ENCODE measurements at regions not wholly inside any gene's neighbourhood (a gene's known extent, or its start where the extent isn't known, plus 50 kb on each side); places are given as distances from the start of the nearest gene placed in this dataset.

DNA sequence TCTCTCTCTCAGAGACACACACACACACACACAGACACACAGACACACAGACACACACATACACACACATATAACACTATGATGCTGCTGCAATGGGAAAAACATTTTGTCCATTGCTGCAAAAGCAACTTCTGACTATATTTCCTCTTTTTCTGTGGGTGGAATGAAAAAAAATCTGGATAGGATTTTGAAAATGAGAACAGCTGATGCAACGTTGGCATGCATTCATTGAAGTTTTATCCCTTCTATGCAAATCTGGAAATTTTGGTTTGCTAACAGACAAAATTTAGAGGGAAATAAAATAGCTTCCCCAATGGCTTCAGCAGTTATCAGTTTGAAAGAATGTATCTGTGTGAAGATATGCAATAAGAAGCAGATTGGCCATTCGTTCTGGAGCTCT lies 763.4 kb upstream of the GRM7 start:
- no peak for DNase-seq (ENCODE audit: low read depth in 3 of 3)

DNA sequence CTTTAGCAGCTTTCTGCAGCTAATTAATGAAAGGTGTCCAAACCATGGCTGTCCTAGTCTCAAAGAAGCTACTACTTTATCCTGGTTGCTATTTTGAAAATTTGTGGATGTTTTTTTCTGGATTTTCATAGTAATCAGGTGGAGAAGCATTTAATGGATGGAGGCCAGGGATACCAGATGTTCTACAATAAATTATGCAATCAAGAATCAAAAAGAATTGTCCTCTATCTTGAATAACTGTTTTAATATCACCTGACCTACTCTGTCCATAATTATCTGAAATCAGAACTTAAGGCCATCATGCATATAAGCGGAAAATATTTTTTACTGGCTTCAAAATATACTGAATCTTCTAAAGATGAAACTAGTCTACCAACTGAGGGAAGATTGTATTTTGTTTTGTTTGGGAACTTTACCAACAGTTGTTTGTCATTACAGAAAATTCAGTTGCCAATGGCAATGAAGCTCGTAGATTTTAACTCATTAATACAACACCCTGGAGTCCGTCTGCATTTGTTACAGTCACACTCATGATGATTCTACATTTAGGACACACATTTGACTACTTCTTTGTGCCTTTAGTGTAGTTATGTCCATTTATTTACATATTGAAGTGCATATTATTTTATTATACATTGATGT lies 762.3 kb upstream of the GRM7 start:
- DNase-seq (ENCODE audit: low read depth in 3 of 3), result no peak

DNA sequence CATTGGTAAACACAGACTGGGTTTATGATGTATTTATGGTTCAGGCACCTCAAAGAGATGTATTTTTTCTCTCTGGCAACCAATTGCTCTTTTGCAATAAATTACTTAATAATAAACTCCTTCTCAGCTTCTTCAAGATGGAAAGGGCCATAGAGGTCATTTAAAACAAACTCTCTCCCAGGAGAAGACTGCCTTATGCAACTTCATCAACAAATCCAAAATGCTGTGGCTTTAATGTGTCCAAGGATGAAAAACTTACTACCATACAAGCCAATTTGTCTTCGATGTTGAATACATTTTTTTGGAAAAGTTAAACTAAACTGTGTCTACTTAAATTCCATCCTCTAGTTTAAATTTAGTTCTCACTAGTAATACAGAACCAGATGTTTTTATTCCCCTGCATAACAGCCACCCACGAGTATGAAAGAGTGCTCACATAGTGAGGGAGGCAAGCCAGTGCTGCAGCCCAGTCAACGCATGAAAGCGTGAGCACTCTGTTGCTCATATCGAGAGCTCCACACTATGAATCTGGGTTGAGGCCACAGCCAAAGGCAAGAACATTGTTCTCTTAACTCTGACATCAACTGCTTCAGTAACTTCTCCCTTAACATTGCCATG lies 761.3 kb upstream of the GRM7 start:
- no peak for DNase-seq (ENCODE audit: low read depth in 3 of 3)

DNA sequence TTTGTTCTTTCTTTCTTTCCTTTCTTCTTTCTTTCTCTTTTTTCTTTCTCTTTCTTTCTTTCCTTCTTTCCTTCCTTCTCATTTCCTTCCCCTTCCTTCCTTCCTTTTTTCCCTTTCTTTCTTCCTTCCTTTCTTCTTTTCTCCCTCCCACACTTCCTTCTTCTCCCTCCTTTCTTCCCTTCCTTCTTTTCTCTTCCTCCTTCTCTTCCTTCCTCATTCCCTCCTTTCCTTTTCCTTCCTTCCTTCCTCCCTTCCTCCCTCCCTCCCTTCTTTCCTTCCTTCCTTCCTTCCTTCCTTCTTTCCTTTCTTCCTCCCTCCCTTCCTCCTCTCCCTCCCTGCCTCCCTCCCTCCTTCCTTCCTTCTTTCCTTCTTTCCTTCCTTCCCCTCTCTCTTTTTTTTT lies 755.7 kb upstream of the GRM7 start:
- DNase-seq (ENCODE audit: low read depth in 3 of 3), result no peak

DNA sequence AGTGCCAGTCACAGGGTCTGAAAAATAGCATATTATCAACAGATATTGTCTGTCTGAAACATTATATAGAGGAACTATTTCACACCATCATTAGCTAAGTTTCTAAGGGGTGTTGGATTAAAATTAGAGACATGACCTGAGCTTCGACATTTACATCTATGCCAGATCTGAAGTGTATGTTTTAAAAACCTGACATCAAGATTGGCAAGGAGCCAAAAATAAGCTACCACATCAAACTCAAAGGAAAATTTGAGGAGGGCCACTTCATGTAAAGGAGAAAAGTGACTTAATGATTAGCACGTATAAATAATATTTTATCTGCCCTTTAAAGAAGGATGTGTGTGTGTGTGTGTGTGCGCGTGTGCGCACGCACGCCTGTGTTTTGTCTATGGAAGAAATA lies 752.0 kb upstream of the GRM7 start:
- DNase-seq (ENCODE audit: low read depth in 3 of 3), result no peak

DNA sequence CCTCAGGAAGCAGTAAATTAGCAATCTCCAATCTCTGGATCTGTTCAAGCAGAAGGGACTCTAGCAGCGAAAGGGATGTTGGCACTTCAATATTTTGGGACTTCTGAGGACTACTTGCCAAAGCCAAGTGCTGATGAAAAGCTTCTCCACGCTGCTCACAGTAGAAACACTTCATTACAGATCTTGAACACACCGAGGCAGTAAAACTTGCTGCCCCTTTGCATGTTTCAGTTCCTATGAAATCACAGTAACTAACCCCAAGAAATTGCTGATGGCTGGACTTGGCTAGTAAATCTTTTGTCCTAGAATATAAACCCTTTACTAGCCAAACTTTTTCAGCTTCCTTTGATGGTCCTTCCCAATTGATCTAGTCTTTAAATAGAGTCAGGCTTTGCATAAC lies 750.5 kb upstream of the GRM7 start:
- DNase-seq (ENCODE audit: low read depth in 3 of 3), result no peak

DNA sequence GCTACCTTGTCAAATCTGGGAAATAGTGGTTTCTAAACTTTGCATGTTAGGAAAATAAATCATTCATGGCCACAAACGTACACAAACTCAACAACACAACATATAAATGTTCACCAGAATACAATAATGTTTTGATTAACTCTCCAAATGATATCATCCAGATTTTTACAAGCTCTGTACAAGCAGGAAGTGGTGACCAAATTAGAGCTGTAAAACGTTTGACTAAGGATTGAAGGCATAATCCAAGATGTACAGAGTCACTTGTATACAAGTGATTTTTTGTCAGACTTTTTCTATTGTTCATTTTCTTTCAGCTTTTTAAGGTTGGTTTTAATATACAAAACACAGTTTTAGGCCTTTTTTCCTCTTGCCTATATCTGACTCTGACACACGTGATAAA lies 748.4 kb upstream of the GRM7 start:
- no peak for DNase-seq (ENCODE audit: low read depth in 3 of 3)

DNA sequence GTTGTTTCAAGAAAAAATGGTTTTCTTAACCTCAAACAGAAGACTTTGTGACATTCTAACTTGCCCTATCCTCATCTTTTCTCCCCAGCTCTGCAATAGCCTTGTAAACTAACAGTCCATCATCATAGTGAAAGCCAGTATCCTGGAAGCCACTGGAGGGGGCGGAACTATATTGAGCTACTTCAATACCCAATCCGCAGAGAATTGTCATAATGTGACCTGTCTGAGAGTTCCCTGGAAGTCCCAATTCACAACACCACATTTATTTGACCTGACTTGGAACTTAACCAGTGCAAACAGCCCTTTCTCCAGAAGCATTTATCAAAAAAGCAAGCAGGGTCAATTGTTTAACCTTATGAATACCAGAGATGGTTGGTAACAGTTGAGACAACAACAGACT lies 747.6 kb upstream of the GRM7 start:
- DNase-seq (ENCODE audit: low read depth in 3 of 3), result no peak

DNA sequence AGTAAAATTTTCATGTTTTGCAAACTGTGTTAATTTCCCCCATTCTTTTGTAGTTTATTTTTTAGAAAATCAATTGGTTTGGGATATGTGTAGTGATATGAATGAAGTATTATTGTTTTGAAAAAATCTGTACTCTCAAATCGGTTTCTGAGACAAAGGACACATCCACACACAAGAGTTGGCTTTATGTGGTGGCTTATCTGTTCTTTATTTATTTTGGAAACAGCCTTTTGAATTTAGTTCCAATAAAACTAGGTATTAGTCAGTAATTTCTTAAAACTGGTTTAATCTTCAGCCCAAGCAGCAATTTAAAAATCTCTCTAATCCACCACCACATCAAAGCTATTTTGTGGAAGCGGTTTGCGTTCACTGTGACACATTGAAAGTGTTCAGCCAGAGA lies 741.5 kb upstream of the GRM7 start:
- DNase-seq (ENCODE audit: low read depth in 3 of 3), result no peak

DNA sequence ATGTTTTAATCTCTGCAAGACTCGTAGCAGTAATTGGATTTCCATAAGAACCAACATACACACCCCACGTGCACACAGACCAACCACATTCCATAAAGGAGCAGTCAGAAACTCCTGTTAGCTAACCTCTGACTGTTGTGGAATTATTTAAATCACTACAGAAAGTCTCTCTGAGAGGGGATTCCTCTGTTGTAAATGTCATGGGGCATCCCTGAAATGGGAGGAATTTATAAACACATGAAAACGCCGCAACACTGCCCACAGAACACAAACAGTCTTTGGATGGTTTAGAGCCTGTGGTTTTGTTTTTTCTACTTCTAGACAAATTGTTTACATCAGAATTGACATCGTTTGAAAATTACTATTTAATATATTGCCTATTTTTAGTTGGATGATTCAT lies 740.1 kb upstream of the GRM7 start:
- DNase-seq (ENCODE audit: low read depth in 3 of 3), result no peak

DNA sequence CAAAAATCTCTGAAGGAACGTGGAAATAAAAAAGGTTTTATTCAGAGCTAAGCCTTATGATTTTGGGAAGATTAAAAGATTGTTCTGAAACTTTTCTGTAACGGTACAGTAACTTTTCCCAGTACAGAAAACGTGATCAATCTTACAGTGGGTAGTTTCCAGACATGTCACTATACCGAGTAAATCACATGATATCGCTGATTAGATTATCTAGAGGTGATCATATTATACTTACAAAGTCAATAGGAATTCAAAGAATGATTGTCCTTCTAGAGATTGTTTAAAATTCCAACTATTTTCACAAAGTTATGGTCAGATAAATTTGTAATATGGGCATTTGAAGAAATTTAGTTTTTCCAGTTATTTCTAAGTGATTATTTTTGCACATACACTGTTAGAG lies 736.0 kb upstream of the GRM7 start:
- DNase-seq (ENCODE audit: low read depth in 3 of 3), result no peak

DNA sequence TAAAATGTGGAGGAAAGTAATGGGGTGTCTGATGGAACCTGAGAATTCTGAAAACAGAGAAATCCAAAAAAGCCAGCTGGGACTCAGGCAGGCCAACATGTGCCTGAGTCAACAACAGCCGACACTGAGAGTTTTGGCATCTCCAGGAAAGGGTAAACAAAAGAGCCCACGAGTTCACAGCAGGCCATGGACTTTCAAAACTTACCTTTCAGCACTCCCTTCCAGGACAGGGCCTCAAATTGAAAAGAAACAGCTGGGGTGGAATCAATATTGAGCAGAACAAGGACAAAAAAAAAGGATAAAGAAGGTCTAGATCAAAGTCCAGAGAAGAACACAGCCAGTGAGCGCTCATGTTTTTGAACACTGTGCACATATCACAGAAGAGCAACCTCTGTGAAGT lies 735.4 kb upstream of the GRM7 start:
- no peak for DNase-seq (ENCODE audit: low read depth in 3 of 3)

DNA sequence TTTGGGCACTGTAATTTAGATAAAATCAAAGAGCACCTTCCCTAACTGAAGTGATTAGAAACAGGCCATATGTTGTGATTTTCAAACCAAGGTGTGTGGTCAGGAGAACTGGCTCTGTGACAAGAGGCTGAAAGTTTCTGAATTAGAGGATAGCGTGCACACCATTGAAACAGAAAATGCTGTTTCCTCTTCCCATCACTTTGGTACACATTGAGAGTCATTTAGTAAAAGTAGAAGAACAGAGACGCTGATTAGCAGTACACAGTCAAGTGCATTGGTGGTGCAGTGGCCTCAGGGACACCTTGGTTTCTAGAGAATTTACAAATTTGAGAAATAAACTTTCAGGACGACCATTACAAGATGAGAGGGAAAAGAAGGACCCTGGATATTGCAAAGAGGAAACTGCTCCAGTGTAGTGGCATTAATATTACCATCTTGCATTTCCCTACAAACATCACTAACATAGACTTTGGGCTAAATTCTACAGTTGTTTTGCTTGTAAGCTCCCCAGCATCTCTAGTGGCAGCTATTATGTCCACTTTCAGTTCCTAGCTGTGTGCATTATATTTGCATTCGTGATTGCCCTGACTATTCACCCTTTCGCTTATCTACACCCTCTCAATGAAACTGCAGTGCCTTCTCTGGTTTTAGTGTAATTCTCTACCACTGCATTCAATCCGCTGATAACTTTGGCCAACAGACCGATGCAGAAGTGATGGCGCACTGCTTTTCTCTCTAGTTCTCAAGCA lies 728.1 kb upstream of the GRM7 start:
- DNase-seq (ENCODE audit: low read depth in 3 of 3), result no peak

DNA sequence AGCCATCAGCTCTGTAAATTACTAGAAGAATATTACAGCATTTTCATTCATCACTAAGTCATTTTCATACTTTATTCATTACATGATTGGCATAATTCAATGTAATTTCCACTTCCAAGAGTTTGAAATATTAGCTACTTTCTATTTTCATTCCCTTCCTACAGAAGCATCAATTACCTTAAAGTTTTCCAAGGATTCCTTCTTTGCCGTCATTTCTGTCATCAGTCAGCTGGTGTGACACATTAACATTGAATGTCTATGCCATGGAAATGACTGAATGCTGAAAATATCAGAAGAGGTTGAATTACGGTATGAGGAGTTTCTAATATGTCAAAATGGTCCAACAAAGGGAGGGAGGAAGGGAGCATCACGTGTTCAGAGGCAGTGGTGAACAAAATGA lies 718.2 kb upstream of the GRM7 start:
- no peak for DNase-seq (ENCODE audit: low read depth in 3 of 3)

DNA sequence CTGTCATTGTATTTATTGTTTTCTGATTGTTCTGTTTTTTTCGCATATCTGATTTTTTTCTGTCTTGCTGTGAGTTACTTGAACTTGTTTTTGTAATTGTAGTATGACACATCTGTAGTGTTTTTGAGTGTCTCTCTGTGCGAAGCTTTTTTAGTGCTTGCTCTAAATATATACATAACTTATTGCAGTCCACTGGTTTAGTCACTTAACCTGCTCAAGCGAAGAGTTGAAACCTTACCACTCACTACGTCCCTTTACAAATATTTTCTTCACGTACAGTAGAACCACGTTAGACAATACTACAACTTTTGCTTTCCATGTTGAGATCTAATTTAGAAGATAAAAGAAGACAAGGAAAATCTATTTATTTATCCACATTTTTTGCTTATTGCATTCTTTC lies 713.0 kb upstream of the GRM7 start:
- no peak for DNase-seq (ENCODE audit: low read depth in 3 of 3)

DNA sequence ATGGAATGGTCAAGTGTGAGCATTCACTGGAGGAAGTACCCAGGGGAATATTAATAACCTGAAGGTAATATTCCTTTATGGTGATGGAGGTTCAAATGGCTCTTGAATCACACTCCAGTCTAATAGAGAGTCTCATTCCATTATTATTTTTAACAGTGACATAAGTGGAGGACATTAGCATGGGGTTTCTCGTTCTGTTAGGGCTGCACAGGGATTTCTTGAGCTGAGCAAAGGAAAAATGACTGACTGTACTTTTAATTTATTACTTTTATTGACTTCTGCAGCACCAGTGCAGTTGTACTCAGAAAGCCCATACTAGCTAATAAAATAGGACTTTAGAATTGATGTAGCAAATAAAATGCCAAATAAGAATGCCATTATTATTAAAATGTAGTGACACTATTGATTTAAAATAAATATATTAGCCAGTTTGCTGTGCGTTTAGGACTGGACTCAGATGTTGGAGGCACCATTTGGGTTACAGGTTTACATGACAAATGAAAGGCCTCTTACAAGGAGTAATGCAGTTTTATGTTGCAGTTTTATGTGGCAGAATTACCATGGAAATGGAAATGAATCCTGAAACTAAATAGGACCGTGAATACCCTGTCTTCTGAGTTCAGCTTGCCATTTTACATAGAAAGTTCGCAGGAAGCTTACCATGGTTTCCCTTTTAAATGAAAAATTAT lies 705.1 kb upstream of the GRM7 start:
- no peak for DNase-seq (ENCODE audit: low read depth in 3 of 3)

DNA sequence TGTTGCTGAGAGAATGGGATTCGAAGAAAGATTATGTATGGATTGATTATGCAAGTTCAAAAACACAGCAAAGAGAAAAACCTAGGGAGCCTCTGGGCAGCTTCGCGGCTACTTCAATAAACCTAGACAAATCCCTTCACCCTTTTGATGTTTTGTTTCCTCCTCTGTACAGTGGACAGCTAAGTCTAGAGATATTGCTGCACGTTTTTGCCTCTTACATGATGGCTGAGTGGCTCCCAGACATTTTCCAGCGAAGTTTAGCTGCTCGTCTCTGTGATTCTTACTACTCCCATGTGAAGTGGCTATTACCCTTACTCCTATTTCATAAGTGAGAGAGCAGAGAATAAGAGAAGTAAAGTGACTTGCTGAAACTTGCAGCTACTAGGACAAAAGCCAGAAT lies 695.0 kb upstream of the GRM7 start:
- DNase-seq (ENCODE audit: low read depth in 3 of 3), result no peak

DNA sequence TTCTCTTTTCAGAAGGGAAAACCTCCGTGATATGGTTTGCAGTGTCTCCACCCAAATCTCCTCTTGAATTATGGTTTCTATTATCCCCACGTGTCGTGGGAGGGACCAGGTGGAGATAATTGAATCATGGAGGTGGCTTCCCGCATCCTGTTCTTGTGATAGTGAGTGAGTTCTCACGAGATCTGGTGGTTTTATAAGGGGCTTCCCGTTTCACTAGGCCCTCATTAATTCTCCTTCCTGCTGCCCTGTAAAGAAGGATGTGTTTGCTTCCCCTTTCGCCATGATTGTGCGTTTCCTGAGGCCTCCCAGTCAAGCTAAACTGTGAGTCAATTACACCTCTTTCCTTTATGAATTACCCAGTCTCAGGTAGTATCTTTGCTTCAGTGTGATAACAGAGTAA lies 692.7 kb upstream of the GRM7 start:
- DNase-seq (ENCODE audit: low read depth in 3 of 3), result no peak

DNA sequence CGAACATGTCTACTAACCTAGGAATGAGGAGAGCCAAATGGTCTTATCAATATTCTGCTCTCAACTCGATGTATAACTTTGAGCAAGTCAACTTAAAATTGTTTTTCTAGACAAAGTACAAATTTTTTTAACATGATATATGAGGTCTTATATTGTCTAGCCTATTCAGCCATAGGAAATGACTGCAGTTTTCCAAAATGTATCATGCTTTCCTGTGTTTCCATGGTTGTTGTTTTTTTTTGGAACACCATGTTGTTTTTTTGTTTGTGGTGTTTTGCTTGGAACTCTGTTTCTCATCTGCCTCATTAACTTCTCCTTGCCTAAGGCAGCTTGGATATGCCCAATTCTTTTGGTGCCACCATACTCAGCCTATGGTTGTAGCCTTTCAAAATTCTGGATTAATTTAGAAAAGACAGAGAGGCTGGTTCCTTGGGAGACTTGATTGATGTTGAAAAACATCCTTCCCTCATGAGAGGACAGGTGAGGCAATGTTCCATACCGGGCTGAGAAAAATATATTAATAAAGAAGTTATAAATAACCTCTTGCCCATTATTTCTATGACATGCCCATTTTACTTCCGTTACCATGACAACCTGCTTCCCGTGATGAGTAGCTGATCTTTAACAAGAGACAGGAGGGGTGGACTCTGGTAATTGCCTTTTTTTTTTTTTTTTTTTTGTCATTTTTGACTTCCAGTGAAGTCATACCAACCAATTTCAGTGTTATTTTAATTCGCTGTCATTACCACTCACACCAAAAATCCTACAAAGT lies 687.9 kb upstream of the GRM7 start:
- DNase-seq (ENCODE audit: low read depth in 3 of 3), result no peak

DNA sequence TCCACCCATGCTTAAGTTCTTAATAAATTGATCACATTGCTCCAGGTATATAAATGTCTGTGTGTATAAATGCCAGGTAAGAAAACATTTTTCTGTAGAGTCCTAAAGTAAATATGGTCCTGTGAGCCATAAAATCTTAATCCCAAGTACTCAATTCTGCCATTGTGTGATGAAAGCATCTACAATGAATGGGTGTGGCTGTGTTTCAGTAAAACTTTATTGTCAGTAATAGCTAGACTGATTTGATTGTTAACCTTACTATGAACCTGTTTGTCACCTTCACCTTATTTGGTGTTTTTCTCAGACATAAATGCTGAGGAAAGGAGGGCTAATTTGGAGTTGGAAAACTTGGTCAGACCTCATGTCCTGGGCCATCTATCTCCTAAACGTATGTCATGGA lies 683.5 kb upstream of the GRM7 start:
- no peak for DNase-seq (ENCODE audit: low read depth in 3 of 3)

DNA sequence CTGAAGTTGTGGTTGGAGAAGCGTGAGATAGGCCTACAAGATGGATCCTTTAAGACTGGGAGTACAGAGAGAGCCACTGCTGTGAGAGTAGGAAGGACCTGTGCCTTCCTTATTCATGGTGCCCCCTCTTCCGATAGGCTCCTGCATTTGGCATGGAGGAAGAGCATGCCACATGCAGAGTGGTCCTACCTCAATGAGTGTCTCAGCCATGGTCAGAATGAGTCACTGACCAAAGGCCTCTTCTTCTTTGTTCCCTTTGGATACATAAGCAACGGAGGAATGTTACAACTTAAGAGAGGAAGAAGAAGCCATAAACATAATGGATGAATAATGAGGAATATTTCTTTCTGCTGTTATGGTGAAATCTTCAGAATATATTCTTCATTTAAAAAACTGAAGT lies 681.2 kb upstream of the GRM7 start:
- DNase-seq (ENCODE audit: low read depth in 3 of 3), result no peak

DNA sequence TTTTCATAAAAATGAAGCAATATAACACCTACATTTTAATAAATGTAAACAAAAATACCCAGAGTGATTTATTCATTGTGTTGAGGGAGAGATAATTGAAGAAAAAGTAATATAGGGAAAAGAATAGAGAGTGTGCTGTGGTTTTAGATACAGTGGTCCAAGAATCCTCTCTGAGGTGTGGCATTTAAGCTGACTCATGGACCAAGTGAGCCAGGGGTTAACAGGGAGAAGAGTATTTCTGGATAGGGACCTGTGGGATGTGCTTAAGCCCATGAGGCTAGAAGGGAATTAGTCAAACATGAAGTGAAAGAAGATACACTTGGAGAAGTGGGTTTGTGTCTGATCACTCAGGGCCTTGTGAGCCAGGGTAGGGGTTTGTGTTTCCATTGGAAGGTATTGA lies 680.7 kb upstream of the GRM7 start:
- no peak for DNase-seq (ENCODE audit: low read depth in 3 of 3)
